ENCODE measurements at regions not wholly inside any gene's neighbourhood (a gene's known extent, or its start where the extent isn't known, plus 50 kb on each side); places are given as distances from the start of the nearest gene placed in this dataset.
A peak's percentile ranks its signal among the peaks of the same experiment; 100 is the strongest.

DNA sequence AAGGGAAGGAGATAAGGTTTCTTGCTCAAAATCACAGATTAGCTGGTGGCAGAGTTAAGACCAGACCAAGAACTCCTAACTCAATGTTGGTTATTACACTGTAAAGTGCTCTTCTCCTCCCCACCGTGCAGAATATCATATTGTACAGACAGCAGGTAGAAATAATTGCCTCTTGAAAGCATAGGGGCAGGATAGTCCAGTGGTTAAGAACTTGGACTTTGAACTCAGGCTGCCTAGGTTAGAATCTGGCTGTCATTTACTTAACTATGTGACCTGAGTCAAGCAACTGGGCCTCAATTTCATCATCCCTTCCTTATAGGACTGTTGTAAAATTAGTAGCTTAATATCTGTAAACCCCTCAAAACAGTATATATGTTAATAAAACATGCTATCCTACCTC is 114.9 kb upstream of the HIVEP3 start (continued):
- no peak for TF ChIP-seq ZNF79 (CRISPR knock-in tag; IDR thresholded peaks at IDR 0.05; ENCODE audit: low read depth)
- TF ChIP-seq MCM7 (IDR thresholded peaks at IDR 0.05): no peak
- TF ChIP-seq KLF10 (CRISPR knock-in tag; IDR thresholded peaks at IDR 0.05): no peak
- TF ChIP-seq, protein P1, sequence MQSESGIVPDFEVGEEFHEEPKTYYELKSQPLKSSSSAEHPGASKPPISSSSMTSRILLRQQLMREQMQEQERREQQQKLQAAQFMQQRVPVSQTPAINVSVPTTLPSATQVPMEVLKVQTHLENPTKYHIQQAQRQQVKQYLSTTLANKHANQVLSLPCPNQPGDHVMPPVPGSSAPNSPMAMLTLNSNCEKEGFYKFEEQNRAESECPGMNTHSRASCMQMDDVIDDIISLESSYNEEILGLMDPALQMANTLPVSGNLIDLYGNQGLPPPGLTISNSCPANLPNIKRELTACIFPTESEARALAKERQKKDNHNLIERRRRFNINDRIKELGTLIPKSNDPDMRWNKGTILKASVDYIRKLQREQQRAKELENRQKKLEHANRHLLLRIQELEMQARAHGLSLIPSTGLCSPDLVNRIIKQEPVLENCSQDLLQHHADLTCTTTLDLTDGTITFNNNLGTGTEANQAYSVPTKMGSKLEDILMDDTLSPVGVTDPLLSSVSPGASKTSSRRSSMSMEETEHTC (IDR thresholded peaks at IDR 0.05): no peak
- no peak for TF ChIP-seq POU5F1 (IDR thresholded peaks at IDR 0.05; ENCODE audit: borderline replicate concordance, low read depth, low read length, partially characterized antibody)

DNA sequence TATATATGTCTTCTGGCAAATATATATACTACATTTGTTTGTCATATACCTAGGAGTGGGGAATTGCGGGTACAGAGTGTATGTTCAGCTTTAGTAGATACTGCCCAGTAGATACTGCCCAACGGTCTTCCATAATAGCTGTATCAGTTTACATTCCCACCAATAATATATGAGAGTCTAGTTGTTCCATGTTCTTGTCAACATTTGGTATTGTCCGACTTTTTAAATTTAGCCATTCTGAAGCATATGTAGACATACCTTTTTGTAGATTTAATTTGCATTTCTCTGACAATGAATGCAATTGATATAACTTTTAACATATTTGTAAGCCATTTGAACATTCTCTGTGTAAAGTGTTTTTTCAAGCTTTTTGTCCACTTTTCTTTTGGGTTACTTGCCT is 99.0 kb upstream of the HIVEP3 start:
- POLR2A ChIA-PET: no interaction called here
- FAIRE-seq: no peak

More for the DNA sequence above, 99.0 kb upstream of the HIVEP3 start:
- WGBS (ENCODE audit: insufficient coverage, low coverage, missing lambda C conversion rate): 0% methylated on average over 3 of the region's 3 CpGs
- ATAC-seq (no peak), DNase-seq (ENCODE audit: extremely low read depth in 1 of 4, low spot score in 3 of 4) (no peak)
- Histone ChIP-seq H3K9me3 (replicated peaks; ENCODE audit: control insufficient read depth, insufficient read depth, low read depth, low read length) (no peaks in the 10 kb centered on the region), H3K9ac (ENCODE audit: insufficient read depth in 1 of 2, low read depth in 2 of 2, low read length in 2 of 2) (no peak overlapping the region), H3K4me3 (no peak overlapping the region), H3K9me1 (ENCODE audit: control insufficient read depth, insufficient read depth, low read length) (no peaks in the 10 kb centered on the region), H3K4me2 (ENCODE audit: insufficient read depth, low read length) (no peak overlapping the region), H3K36me3 (ENCODE audit: control insufficient read depth, insufficient read depth, low read length) (no peaks in the 10 kb centered on the region), H3K79me2 (ENCODE audit: control insufficient read depth, insufficient read depth, low read length) (no peaks in the 10 kb centered on the region), H3K4me1 (replicated peaks in 1 of 2; ENCODE audit: control insufficient read depth in 2 of 2, insufficient read depth in 2 of 2, low read length in 2 of 2) (no peaks in the 10 kb centered on the region), H2AFZ (ENCODE audit: low read depth, low read length) (no peak overlapping the region), H4K20me1 (replicated peaks; ENCODE audit: control insufficient read depth, insufficient read depth, low read length) (no peaks in the 10 kb centered on the region), H3K27ac (ENCODE audit: extremely low read depth, low read depth, low read length) (no peak overlapping the region), H3K27me3 (ENCODE audit: control insufficient read depth in 2 of 2, insufficient read depth in 2 of 2, low read length in 2 of 2) (peaks cover 0 to 9% of the 10 kb centered on the region in 2 experiments; a peak in 1 of 5 replicates)
- CTCF ChIA-PET (ENCODE audit: low intra/inter-chr PET ratio): no interaction called here
- TF ChIP-seq RBM25 (IDR thresholded peaks at IDR 0.05; ENCODE audit: low read depth, low read length, severe bottlenecking): peak; percentile 44
- no peak for TF ChIP-seq ETV5 (CRISPR knock-in tag; IDR thresholded peaks at IDR 0.05; ENCODE audit: low read depth)
- in situ Hi-C loops (cut with MboI) (no loop called here), intact Hi-C loops (cut with micrococcal nuclease) (no loop called here)
- no TSS peak for BruUV-seq (replicated peaks)
